Keratinocyte (primary cell): ENCODE measurements at regions not wholly inside any gene's neighbourhood (a gene's known extent, or its start where the extent isn't known, plus 50 kb on each side); places are given as distances from the start of the nearest gene placed in this dataset.

Source experiments
- CTCF ChIP-seq, 3 experiments: IDR thresholded peaks in 1 of 3; conservative IDR thresholded peaks in 1 of 3; optimal IDR thresholded peaks in 1 of 3; 2 replicates in 2 of 3; 3 replicates in 1 of 3; pipeline versions ENCODE3 to v1.5.1; 2011; ENCODE audit warnings: low read length in 3 of 3, mild to moderate bottlenecking in 3 of 3, moderate library complexity in 2 of 3, control low read depth in 1 of 3, inconsistent platforms in 1 of 3; ENCODE audit not compliant: insufficient read depth in 2 of 3; ENCODE audit errors: extremely low read depth in 1 of 3
- EZH2 ChIP-seq: IDR thresholded peaks from one replicate; pipeline ENCODE4 v1.6.1; 2012; ENCODE audit warnings: inconsistent platforms, mild to moderate bottlenecking, low read length, moderate library complexity

- TF ChIP-seq CTCF (optimal IDR thresholded peaks at IDR 0.05 in 1 of 3, IDR thresholded peaks at IDR 0.05 in 1 of 3, conservative IDR thresholded peaks at IDR 0.05 in 1 of 3; ENCODE audit: extremely low read depth in 1 of 3, insufficient read depth in 2 of 3, low read length in 3 of 3) (no peak), EZH2 (no peak)
These were observed 262.7 kb downstream of the HS3ST1 start for GRCh38 chr4:11166034-11166433.
